ENCODE measurements at regions not wholly inside any gene's neighbourhood (a gene's known extent, or its start where the extent isn't known, plus 50 kb on each side); places are given as distances from the start of the nearest gene placed in this dataset.
"Not testable (repeated sequence)": the region's sequence is repeated elsewhere in the genome, so short reads cannot be mapped to it uniquely, and the experiment has no call there.

- intact Hi-C loops (cut with micrococcal nuclease; ENCODE audit: unreplicated experiment), result no loop called here
- no peak overlapping the region for H3K27ac ChIP-seq (ENCODE audit: low read depth, low read length, poor library complexity, severe bottlenecking)
- TF ChIP-seq EZH2phosphoT487 (IDR thresholded peaks at IDR 0.05; ENCODE audit: borderline replicate concordance, low read depth, low read length) (no peak), CTCF (conservative IDR thresholded peaks at IDR 0.05; ENCODE audit: low read length) (no peak)
- ChIA-PET POLR2A (interaction anchor here (0.5 kb wide), 1 partner anchor 364 kb away, joined by 3 read pairs; no protein-coding TSS in a partner anchor), CTCF (ENCODE audit: unreplicated experiment) (no interaction called here)
- H3K9me2 ChIP-seq (ENCODE audit: insufficient read depth, low read length), result no peaks in the 10 kb centered on the region
- no peak overlapping the region for H3K4me3 ChIP-seq (ENCODE audit: low read depth, low read length, poor library complexity, severe bottlenecking)
- no peaks in the 10 kb centered on the region for H3K36me3 ChIP-seq (ENCODE audit: insufficient read depth, low read length)
- no peaks in the 10 kb centered on the region for H3K4me1 ChIP-seq (ENCODE audit: insufficient read depth, low read length, poor library complexity, severe bottlenecking)
- no peaks in the 10 kb centered on the region for H4K20me1 ChIP-seq (ENCODE audit: insufficient read depth, low read length)
- no peak for DNase-seq (ENCODE audit: low spot score)
- no peak overlapping the region for H2AFZ ChIP-seq (ENCODE audit: low read length)
- H3K9me3 ChIP-seq (ENCODE audit: low read length), result no peaks in the 10 kb centered on the region
- H3K4me2 ChIP-seq (ENCODE audit: low read length), result no peak overlapping the region
- no TSS peak for BruUV-seq (replicated peaks)
- no peaks in the 10 kb centered on the region for H3K79me2 ChIP-seq (ENCODE audit: insufficient read depth, low read depth, low read length)
Measured at GRCh38 chr20:43349841-43350240, 107.9 kb upstream of the SRSF6 start.

- CTCF ChIA-PET (ENCODE audit: unreplicated experiment); BruUV-seq (replicated peaks); POLR2A ChIA-PET: not testable (repeated sequence)
Measured at GRCh38 chr20:43347839-43348238, 109.9 kb upstream of the SRSF6 start.

GRCh38 chr20:43345676-43346075 lies 112.0 kb upstream of the SRSF6 start:
- TF ChIP-seq EZH2phosphoT487 (IDR thresholded peaks at IDR 0.05; ENCODE audit: borderline replicate concordance, low read depth, low read length) (no peak), CTCF (conservative IDR thresholded peaks at IDR 0.05; ENCODE audit: low read length) (no peak)
- POLR2A ChIA-PET, result no interaction called here

More at GRCh38 chr20:43347839-43348238, 109.9 kb upstream of the SRSF6 start:
- H3K9me2 ChIP-seq (ENCODE audit: insufficient read depth, low read length); H3K36me3 ChIP-seq (ENCODE audit: insufficient read depth, low read length); H3K4me3 ChIP-seq (ENCODE audit: low read depth, low read length, poor library complexity, severe bottlenecking); H3K79me2 ChIP-seq (ENCODE audit: insufficient read depth, low read depth, low read length); intact Hi-C loops (cut with micrococcal nuclease; ENCODE audit: unreplicated experiment); H3K9me3 ChIP-seq (ENCODE audit: low read length); H3K4me1 ChIP-seq (ENCODE audit: insufficient read depth, low read length, poor library complexity, severe bottlenecking); H3K27ac ChIP-seq (ENCODE audit: low read depth, low read length, poor library complexity, severe bottlenecking); H4K20me1 ChIP-seq (ENCODE audit: insufficient read depth, low read length); DNase-seq (ENCODE audit: low spot score); H3K4me2 ChIP-seq (ENCODE audit: low read length); H2AFZ ChIP-seq (ENCODE audit: low read length): not testable (repeated sequence)

More at GRCh38 chr20:43345676-43346075, 112.0 kb upstream of the SRSF6 start:
- no peak for DNase-seq (ENCODE audit: low spot score)
- Histone ChIP-seq H3K79me2 (ENCODE audit: insufficient read depth, low read depth, low read length) (no peaks in the 10 kb centered on the region), H3K4me3 (ENCODE audit: low read depth, low read length, poor library complexity, severe bottlenecking) (no peak overlapping the region), H3K4me1 (ENCODE audit: insufficient read depth, low read length, poor library complexity, severe bottlenecking) (no peaks in the 10 kb centered on the region), H3K27ac (ENCODE audit: low read depth, low read length, poor library complexity, severe bottlenecking) (no peak overlapping the region), H4K20me1 (ENCODE audit: insufficient read depth, low read length) (no peaks in the 10 kb centered on the region), H3K4me2 (ENCODE audit: low read length) (no peak overlapping the region), H3K9me3 (ENCODE audit: low read length) (no peaks in the 10 kb centered on the region), H3K36me3 (ENCODE audit: insufficient read depth, low read length) (no peaks in the 10 kb centered on the region), H2AFZ (ENCODE audit: low read length) (no peak overlapping the region), H3K9me2 (ENCODE audit: insufficient read depth, low read length) (no peaks in the 10 kb centered on the region)
- intact Hi-C loops (cut with micrococcal nuclease; ENCODE audit: unreplicated experiment), result no loop called here
- CTCF ChIA-PET (ENCODE audit: unreplicated experiment), result no interaction called here
- no TSS peak for BruUV-seq (replicated peaks)
